ENCODE measurements at regions not wholly inside any gene's neighbourhood (a gene's known extent, or its start where the extent isn't known, plus 50 kb on each side); places are given as distances from the start of the nearest gene placed in this dataset.

- TF ChIP-seq POLR2AphosphoS5 (IDR thresholded peaks at IDR 0.05) (no peak), CTCF (IDR thresholded peaks at IDR 0.05) (no peak), POLR2A (IDR thresholded peaks at IDR 0.05) (no peak)
Observed at GRCh38 chr15:57885435-57885834, 178.9 kb downstream of the POLR2M start.

Measured in transverse colon (tissue), 4 donors.